Stimulated activated naive CD8-positive, alpha-beta T cell treated with anti-CD3 and anti-CD28 coated beads, Interleukin-15, amount 100 ng/mL, for 72 hours (primary cell): ENCODE measurements at regions not wholly inside any gene's neighbourhood (a gene's known extent, or its start where the extent isn't known, plus 50 kb on each side); places are given as distances from the start of the nearest gene placed in this dataset.

ENCODE experiments used
- ATAC-seq: fragments of 150-1000 bp; cut with Tn5 transposase; 2 replicates; pipeline ENCODE4 v1.10.0; 2021; ENCODE audit warnings: mild to moderate bottlenecking, moderate library complexity
- DNase-seq, 2 donors: peaks; one replicate each; pipeline ENCODE4 v3.0.0; 2021 to 2022
- H3K27ac Mint-ChIP-seq, 2 donors: one replicate each; pipeline ENCODE4 v1.8.0; 2022; ENCODE audit warnings: mild to moderate bottlenecking in 2 of 2, mixed read lengths in 2 of 2, moderate library complexity in 2 of 2
- H3K27me3 Mint-ChIP-seq: one replicate; pipeline ENCODE4 v1.8.0; 2022; ENCODE audit warnings: mixed read lengths
- H3K4me1 Mint-ChIP-seq: one replicate; pipeline ENCODE4 v1.8.0; 2022; ENCODE audit warnings: mild to moderate bottlenecking, mixed read lengths
- H3K4me3 Mint-ChIP-seq, 2 donors: one replicate each; pipeline ENCODE4 v1.8.0; 2022; ENCODE audit warnings: mild to moderate bottlenecking in 2 of 2, mixed read lengths in 2 of 2, moderate library complexity in 1 of 2
- H3K9me3 Mint-ChIP-seq, 2 donors: one replicate each; pipeline ENCODE4 v1.8.0; 2022; ENCODE audit warnings: mixed read lengths in 2 of 2

DNA sequence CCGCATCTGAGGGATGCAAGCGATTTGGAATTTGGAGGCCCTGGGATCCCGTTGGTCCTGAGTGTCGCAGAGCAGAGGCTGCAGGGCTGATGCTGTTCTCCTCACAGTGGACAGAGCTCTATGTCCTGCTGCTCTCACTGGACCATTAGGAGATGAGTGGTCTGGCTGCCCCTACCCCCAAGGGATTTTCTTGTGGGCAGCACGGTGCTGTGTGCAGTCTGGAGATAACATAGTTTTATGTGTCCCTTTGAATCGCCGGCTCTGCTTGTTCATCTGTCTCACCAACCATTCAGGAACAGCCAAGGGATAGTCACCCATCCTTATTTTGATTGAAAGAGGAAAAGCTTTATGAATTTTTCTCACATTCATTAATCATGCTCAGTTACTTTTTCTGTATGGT lies 49.9 kb downstream of the CHRM3 start:
- no peak for DNase-seq
- H3K9me3 Mint-ChIP-seq, result no peaks in the 10 kb centered on the region
- no peak overlapping the region for H3K27ac Mint-ChIP-seq
- H3K27me3 Mint-ChIP-seq, result no peaks in the 10 kb centered on the region
- no peak overlapping the region for H3K4me3 Mint-ChIP-seq
- no peaks in the 10 kb centered on the region for H3K4me1 Mint-ChIP-seq
- ATAC-seq, result no peak

DNA sequence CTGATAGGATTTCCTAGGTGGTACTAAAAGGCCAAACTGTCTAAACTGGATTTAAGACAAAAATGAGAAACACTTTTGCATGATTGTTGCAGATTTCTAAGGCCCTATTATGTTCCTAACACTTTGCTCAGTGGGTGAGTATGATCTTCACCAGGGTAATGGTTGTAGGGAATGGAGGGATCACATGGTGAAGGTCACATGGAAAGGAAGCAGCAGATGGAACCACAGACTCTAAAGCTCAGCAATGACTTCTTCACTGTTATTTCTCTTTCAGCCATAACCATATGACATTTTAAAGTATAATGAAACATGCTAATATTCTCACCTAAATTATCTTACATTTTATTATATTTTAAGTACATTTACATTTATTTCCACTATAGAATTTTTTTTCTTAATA lies 51.5 kb downstream of the CHRM3 start:
- Mint-ChIP-seq H3K27ac (no peak overlapping the region), H3K4me3 (no peak overlapping the region), H3K27me3 (no peaks in the 10 kb centered on the region), H3K9me3 (no peaks in the 10 kb centered on the region), H3K4me1 (no peaks in the 10 kb centered on the region)
- DNase-seq (no peak), ATAC-seq (no peak)

DNA sequence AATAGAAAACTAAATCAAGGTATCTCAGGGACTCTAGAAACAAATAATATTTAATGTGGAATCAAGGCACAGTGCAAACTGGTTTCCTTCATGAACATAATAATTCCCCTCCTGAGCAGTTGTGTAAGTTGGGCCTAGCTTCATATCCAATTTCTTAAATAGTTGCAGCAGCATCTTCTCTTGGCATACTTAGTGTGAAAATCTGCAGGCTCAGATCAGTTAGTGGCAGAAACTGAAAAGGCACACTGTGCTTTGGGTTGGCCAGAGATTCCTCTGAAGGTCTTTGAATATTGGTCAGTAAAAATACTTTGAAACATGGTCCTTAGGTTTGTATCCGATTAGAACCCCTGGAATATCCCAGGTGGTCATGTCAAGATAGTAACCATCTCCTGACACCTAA lies 52.5 kb downstream of the CHRM3 start:
- H3K9me3 Mint-ChIP-seq, result no peaks in the 10 kb centered on the region
- H3K27me3 Mint-ChIP-seq, result no peaks in the 10 kb centered on the region
- H3K4me1 Mint-ChIP-seq, result no peaks in the 10 kb centered on the region
- no peak overlapping the region for H3K4me3 Mint-ChIP-seq
- no peak overlapping the region for H3K27ac Mint-ChIP-seq
- no peak for ATAC-seq
- DNase-seq, result no peak

DNA sequence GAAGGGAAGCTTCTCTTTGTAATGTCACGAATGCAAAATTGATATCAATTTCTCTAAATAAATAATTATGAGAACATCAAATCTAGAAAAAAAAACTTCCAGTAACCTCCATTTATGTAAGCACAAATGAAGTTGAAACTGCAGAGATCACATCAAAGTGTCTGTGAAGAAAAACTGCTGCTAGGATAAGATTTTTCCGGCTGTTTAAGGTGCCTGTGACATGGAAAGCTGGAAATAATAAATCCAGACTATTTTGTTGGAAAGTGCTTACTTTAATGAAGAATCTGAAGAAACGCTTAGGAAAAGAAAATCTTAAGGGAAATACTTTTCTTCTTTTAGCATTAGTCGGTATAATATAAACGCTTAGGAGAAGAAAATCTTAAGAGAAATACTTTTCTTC lies 57.0 kb downstream of the CHRM3 start:
- Mint-ChIP-seq H3K27ac (no peak overlapping the region), H3K27me3 (no peaks in the 10 kb centered on the region)
- no peak for DNase-seq

DNA sequence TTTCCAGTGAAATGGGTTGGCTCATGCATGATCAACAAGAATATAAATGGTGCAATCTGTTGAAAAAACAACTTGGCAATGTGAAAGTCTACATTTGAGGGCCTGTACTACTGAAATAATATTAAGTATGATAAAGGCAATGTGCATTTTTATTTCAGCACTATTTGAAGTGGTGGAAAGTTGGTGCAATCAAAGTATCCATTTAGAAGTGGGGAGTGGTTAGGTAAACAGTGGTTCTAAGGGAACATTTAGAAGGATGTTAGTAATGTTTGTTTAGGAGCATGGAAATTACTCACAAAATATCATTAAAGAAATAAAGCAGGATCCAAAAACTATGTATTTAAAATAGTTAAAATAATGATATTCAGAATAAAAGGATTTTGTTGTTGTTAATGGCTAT lies 60.2 kb downstream of the CHRM3 start:
- no peak overlapping the region for H3K27ac Mint-ChIP-seq
- DNase-seq, result no peak
- no peak overlapping the region for H3K4me3 Mint-ChIP-seq
- ATAC-seq, result no peak
- no peaks in the 10 kb centered on the region for H3K27me3 Mint-ChIP-seq
- no peaks in the 10 kb centered on the region for H3K9me3 Mint-ChIP-seq
- H3K4me1 Mint-ChIP-seq, result no peaks in the 10 kb centered on the region

More for the DNA sequence above, 57.0 kb downstream of the CHRM3 start:
- no peak for ATAC-seq
- no peaks in the 10 kb centered on the region for H3K4me1 Mint-ChIP-seq
- no peak overlapping the region for H3K4me3 Mint-ChIP-seq
- H3K9me3 Mint-ChIP-seq, result no peaks in the 10 kb centered on the region

DNA sequence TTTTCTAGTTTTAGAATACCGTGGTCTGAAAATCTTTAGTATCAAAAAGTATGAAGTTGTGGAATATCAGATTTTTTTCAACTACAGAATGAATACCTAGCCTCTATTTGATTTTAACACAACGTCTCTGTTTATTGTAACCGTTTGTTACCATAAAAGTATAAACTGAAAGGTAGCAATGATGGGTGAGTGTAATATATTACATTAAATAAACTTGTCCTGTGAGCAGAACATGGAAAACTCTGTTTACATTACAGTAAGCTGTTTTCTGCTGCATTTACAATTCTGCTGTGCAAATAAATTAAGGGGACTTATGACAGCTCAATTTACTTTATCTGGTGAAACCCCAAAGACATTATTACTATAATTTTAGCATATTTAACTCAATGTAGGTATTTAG lies 62.5 kb downstream of the CHRM3 start:
- H3K27ac Mint-ChIP-seq, result no peak overlapping the region
- no peaks in the 10 kb centered on the region for H3K27me3 Mint-ChIP-seq
- H3K4me3 Mint-ChIP-seq, result no peak overlapping the region
- no peak for DNase-seq
- H3K9me3 Mint-ChIP-seq, result no peaks in the 10 kb centered on the region
- ATAC-seq, result no peak
- H3K4me1 Mint-ChIP-seq, result no peaks in the 10 kb centered on the region

DNA sequence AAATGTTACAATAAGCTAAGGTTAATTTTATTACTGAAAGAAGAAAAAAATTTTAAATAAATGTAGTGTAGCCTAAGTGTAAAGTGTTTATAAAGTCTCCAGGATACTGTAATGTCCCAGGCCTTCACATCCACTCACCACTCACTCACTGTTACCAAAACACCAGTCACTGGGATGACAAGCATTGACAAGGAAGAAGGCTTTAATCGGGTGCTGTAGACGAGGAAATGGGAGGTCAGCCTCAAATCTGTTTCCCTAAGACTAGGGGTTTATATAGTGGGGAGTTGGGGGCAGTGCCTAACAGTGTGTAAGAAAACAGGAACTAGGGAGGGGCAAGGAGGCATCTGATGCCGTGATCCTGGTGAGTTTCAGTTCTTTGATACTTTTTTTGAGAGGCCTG lies 69.4 kb downstream of the CHRM3 start:
- no peak for DNase-seq
- H3K9me3 Mint-ChIP-seq, result no peaks in the 10 kb centered on the region
- H3K4me3 Mint-ChIP-seq, result no peak overlapping the region
- ATAC-seq, result no peak
- H3K4me1 Mint-ChIP-seq, result peaks cover 9% of the 10 kb centered on the region
- H3K27me3 Mint-ChIP-seq, result no peaks in the 10 kb centered on the region
- no peak overlapping the region for H3K27ac Mint-ChIP-seq

DNA sequence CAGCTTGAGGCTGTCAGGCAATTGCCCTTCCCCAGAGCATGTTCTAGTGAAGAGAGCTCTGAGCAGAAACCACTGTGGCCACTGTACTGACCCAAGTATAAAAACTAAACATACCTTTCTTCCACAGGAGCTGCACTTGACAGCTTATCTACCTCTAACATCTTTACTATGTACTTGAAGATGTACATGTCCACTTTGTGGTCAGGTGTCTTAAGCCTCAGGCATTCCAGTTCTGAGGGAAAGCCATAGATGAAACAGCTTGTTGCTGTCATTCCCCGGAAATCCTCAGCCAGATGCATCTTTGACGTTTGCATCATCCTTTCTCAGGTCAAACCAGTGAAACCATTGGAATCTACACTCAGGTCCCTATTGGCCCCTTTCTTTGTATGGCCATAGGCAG lies 70.4 kb downstream of the CHRM3 start:
- Mint-ChIP-seq H3K4me1 (peaks cover 9% of the 10 kb centered on the region), H3K9me3 (no peaks in the 10 kb centered on the region)

DNA sequence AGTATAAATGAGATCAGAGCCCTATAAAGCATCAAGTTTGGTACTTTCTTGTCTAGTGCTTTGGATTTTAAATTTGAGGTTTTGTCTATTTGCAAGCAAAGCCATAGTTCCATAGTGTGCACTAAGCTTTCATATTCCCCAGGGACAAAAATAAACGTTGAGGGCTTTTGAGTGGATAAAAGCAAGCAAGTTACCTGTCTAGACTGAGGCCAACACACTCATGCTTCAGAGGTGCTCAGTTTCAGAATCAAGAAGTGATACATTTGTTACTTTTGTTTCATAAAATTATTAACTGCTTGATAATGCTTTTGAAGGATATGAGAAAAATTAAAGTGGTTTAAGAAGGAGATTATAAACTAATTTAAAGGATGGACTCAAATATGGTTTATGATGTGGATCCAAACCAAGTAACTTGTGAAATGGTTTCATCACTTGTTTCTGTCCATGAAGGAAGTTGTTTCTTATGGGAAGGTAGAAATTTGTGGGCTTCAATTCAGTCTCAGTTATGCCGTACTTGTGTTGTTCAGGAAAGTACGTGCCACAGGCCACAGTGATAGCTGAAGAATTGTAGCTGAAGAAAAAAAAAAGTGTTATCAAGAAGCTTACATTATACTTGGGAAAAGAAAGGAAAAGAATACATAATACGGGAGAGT lies 71.2 kb downstream of the CHRM3 start:
- ATAC-seq (no peak), DNase-seq (no peak)
- H3K4me1 Mint-ChIP-seq, result peaks cover 9% of the 10 kb centered on the region
- no peaks in the 10 kb centered on the region for H3K9me3 Mint-ChIP-seq
- peak overlapping the region in 1 of 2 donors; percentile 48 for H3K27ac Mint-ChIP-seq
- H3K27me3 Mint-ChIP-seq, result no peaks in the 10 kb centered on the region
- H3K4me3 Mint-ChIP-seq, result peak overlapping the region; percentile 50 to 53

More for the DNA sequence above, 70.4 kb downstream of the CHRM3 start:
- no peak for DNase-seq
- H3K27me3 Mint-ChIP-seq, result no peaks in the 10 kb centered on the region
- H3K27ac Mint-ChIP-seq, result no peak overlapping the region
- no peak overlapping the region for H3K4me3 Mint-ChIP-seq
- no peak for ATAC-seq

DNA sequence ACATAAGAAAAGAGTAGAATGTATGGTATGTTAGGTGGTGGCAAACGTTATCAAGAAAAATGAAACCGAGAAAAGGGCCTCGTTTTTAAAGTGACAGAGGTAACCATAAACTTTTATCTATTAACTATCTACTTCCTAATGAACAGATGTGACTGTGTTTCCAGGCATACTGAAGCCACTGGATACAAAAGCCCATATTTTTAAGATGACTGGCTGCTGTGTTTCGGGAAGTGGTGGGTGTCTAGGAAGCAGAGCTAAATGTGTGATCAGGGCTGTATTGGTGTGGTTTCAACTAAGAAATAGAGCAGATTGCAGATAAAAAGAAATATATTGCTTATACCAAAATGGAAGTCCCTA lies 71.8 kb downstream of the CHRM3 start:
- Mint-ChIP-seq H3K4me1 (peaks cover 9% of the 10 kb centered on the region), H3K27me3 (no peaks in the 10 kb centered on the region), H3K27ac (peak overlapping the region in 1 of 2 donors; percentile 48), H3K4me3 (peak overlapping the region; percentile 50 to 53), H3K9me3 (no peaks in the 10 kb centered on the region)
- DNase-seq, result no peak
- ATAC-seq, result no peak

DNA sequence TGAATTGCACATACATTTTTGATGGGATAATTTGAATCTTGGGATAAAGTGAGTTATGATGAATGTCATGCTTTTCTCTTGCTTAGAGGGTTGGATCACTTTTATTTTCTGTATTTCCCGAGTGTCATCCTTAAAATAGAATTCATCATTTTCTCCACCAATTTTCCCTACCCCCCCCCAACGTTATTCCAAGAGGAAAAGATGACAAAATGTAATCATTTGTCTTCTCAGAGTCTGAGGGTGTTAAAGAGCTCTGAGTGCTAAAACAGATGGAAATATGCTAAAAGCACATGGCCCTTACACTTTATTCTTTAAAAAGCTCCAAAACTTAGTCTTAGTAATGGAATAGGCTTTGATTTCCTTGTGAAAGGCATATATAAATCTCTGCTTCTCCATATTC lies 81.4 kb downstream of the CHRM3 start:
- H3K4me1 Mint-ChIP-seq, result no peaks in the 10 kb centered on the region
- no peak for ATAC-seq

DNA sequence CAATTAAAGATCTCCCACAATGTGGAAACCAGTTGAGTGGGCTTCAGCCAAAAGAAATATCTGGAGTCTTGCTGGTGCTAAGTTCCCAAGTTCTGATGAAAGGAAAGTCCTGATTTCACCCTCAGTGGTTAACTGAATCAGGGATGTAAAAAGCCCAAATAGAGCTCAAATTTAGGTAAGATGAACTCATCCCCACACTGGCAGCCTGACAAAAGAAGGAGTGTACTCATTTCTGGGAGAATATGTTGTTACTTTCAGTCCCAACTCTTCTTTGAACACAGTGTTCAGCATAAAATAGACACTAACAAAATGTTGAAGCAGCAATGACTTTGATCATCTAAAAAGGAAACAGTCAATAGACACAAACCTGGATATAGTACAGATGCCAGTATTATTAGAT lies 91.7 kb downstream of the CHRM3 start:
- no peak for DNase-seq
- no peaks in the 10 kb centered on the region for H3K27me3 Mint-ChIP-seq
- ATAC-seq, result no peak
- H3K27ac Mint-ChIP-seq, result no peak overlapping the region
- H3K9me3 Mint-ChIP-seq, result peaks cover 15 to 17% of the 10 kb centered on the region in 2 donors
- no peaks in the 10 kb centered on the region for H3K4me1 Mint-ChIP-seq
- no peak overlapping the region for H3K4me3 Mint-ChIP-seq

More for the DNA sequence above, 81.4 kb downstream of the CHRM3 start:
- Mint-ChIP-seq H3K27me3 (no peaks in the 10 kb centered on the region), H3K9me3 (no peaks in the 10 kb centered on the region), H3K27ac (no peak overlapping the region), H3K4me3 (no peak overlapping the region)
- no peak for DNase-seq

DNA sequence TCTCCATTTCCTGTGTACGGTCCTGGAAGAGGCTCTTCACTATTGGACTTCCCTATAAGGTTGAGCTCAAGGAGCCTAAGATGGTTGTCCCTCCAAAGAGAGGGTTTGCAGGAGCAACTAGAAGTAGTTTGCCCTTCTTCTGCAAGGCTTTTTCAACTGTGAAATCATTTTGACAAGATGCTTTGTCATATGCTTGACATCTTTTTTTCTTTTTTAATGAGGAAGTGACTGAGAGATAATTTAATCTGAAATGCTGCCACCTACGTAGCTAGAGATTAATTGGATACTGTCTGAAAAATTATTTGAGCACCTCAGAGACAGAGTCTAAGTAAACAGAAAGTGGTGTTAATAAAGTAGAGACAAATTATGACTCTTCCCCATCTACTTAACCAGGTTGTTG lies 97.0 kb downstream of the CHRM3 start:
- Mint-ChIP-seq H3K4me3 (no peak overlapping the region), H3K4me1 (peaks cover 6% of the 10 kb centered on the region), H3K27ac (no peak overlapping the region), H3K27me3 (no peaks in the 10 kb centered on the region), H3K9me3 (peaks cover 12 to 13% of the 10 kb centered on the region in 2 donors)
- ATAC-seq (no peak), DNase-seq (no peak)

DNA sequence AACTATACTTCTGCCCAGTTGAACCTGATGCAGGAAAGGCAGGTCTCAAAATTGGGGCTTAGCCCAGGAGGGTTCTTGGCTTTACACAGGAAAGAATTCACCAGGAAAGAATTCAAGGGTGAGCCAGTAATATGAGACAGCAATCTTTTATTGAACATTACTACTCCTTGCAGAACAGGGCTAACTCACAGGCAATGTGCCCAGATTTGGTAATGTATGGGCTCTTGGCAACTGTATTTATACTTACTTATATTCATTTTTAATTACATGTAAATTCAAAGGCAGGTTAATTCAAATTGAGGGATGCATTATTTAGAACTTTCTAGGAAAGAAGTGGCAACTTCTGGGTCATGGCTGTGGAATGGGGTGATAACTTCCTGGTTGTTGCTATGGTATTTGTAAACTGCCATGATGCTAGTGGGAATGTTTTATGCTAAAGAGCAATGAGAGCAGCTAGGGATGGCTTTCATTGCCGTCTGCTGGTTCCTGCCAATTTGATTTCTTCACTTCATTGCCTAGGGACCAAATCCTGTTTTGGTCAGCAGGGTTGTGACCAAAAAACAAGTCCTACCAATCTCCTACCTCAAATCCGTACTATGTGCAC lies 107.5 kb downstream of the CHRM3 start:
- Mint-ChIP-seq H3K9me3 (peaks cover 0 to under 1% of the 10 kb centered on the region in 2 donors), H3K4me3 (no peak overlapping the region), H3K4me1 (no peaks in the 10 kb centered on the region), H3K27ac (no peak overlapping the region), H3K27me3 (no peaks in the 10 kb centered on the region)
- ATAC-seq (no peak), DNase-seq (no peak)

DNA sequence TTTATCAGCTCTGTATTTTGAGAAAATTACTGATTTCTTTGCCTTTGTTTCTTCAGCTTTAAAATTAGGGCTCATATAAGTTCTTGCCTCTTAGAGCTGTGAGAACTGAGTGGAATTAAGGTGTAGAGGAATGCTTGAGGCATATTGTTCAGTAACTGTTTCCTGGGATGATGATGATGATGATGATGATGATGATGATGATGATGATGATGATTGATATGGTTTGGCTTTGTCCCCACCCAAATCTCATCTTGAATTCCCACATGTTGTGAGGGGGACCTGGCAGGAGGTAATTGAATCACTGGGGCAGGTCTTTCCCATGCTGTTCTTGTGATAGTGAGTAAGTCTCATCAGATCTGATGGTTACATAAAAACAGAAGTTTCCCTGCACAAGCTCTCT lies 118.7 kb downstream of the CHRM3 start:
- H3K9me3 Mint-ChIP-seq, result peaks cover 25 to 38% of the 10 kb centered on the region in 2 donors
- H3K4me1 Mint-ChIP-seq, result no peaks in the 10 kb centered on the region
- DNase-seq, result no peak
- H3K4me3 Mint-ChIP-seq, result no peak overlapping the region
- no peaks in the 10 kb centered on the region for H3K27me3 Mint-ChIP-seq
- ATAC-seq, result no peak
- no peak overlapping the region for H3K27ac Mint-ChIP-seq

DNA sequence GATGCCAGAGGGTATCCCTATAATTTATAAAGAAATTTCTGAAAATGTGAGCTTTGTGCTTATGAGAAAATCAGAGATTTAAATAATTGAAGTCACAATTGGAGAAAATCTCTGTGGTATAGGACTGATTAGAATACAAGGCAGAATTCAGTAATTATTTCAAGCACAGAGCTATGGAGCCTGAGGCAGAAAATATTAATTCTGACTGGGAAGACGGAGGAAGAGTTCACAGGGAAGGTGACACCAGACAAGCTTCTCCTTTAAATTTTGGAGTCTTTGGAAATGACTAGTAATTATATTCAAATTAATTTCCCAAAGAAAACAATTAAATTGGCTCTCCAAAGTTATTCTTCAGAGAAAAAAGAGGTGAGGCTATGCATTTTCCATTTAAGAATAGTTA lies 121.5 kb downstream of the CHRM3 start:
- H3K4me3 Mint-ChIP-seq, result no peak overlapping the region
- no peaks in the 10 kb centered on the region for H3K27me3 Mint-ChIP-seq
- DNase-seq (no peak), ATAC-seq (no peak)
- peaks cover 25 to 38% of the 10 kb centered on the region in 2 donors for H3K9me3 Mint-ChIP-seq
- no peaks in the 10 kb centered on the region for H3K4me1 Mint-ChIP-seq
- H3K27ac Mint-ChIP-seq, result no peak overlapping the region

DNA sequence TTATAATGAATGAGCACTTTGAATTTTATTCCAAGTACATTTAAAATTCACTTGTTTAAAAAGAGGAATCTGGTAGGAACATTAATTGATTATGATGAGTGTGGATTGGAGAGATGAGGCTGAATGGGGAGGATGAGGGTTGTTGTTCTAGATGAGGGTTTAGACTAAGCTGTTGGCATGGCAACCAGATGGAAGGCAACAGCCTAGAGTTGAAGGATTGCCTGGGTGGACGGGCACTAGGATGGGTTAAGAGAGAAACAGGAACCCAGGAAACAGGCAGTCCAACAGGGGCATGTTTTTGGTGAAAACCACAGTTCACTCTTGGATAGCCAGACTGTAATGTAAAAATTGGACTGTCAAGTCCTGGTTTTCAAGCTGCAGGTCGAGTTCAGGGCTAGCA lies 125.5 kb downstream of the CHRM3 start:
- Mint-ChIP-seq H3K27ac (no peak overlapping the region), H3K27me3 (no peaks in the 10 kb centered on the region), H3K9me3 (peaks cover 10% of the 10 kb centered on the region in 2 donors), H3K4me3 (no peak overlapping the region), H3K4me1 (no peaks in the 10 kb centered on the region)
- no peak for DNase-seq
- ATAC-seq, result no peak
